Gastrocnemius medialis (tissue), 4 donors: ENCODE measurements at regions not wholly inside any gene's neighbourhood (a gene's known extent, or its start where the extent isn't known, plus 50 kb on each side); places are given as distances from the start of the nearest gene placed in this dataset.
"Not testable (repeated sequence)": the region's sequence is repeated elsewhere in the genome, so short reads cannot be mapped to it uniquely, and the experiment has no call there.

Experiments used
- ATAC-seq, 2 donors: fragments of 150-250 bp; one replicate each; pipeline ENCODE4 v1.9.1; 2016
- DNase-seq, 2 donors: peaks; one replicate each; pipeline ENCODE4 v3.0.0-alpha.2; 2019
- H3K27ac ChIP-seq, 4 donors: fragments of 200-600 bp; sonication (generic); 1 replicate in 1 of 4; 2 replicates in 3 of 4; pipeline ENCODE4 v1.5.1; 2016 to 2018; ENCODE audit warnings: mild to moderate bottlenecking in 2 of 4, moderate library complexity in 1 of 4
- H3K27me3 ChIP-seq, 3 donors: fragments of 200-600 bp; sonication (generic) in 2 of 3; 1 replicate in 1 of 3; 2 replicates in 2 of 3; pipeline versions ENCODE4 v1.5.1 to v1.6.0; 2016 to 2019; ENCODE audit warnings: mild to moderate bottlenecking in 1 of 3, moderate library complexity in 1 of 3
- H3K36me3 ChIP-seq, 2 donors: fragments of 200-600 bp; sonication (generic) in 1 of 2; one replicate each; pipeline ENCODE4 v1.5.1; 2017 to 2018
- H3K4me1 ChIP-seq, 2 donors: fragments of 200-600 bp; sonication (generic) in 1 of 2; one replicate each; pipeline ENCODE4 v1.5.1; 2016 to 2017; ENCODE audit warnings: mild to moderate bottlenecking in 2 of 2
- H3K4me3 ChIP-seq, 4 donors: fragments of 200-600 bp; sonication (generic) in 3 of 4; 1 replicate in 1 of 4; 2 replicates in 3 of 4; pipeline ENCODE4 v1.5.1; 2016 to 2019; ENCODE audit warnings: mild to moderate bottlenecking in 2 of 4
- H3K9me3 ChIP-seq, 3 donors: fragments of 200-600 bp; sonication (generic) in 2 of 3; 1 replicate in 1 of 3; 2 replicates in 2 of 3; pipeline ENCODE4 v1.5.1; 2016 to 2019
- POLR2A ChIP-seq, 2 donors: fragments of 450-650 bp; IDR thresholded peaks; one replicate each; pipeline ENCODE4 v1.6.1; 2017; ENCODE audit warnings: antibody characterized with exemption in 2 of 2, mild to moderate bottlenecking in 2 of 2, moderate library complexity in 2 of 2
- in situ Hi-C, 4 donors: fragments of 200-750 bp; cut with MboI; loops; one replicate each; pipeline versions ENCODE4 v1.15.0 to v1.8.0; 2017; ENCODE audit warnings: low sequenced_read_pairs in 4 of 4
- intact Hi-C: fragments of 100-400 bp; cut with DNase I; formaldehyde crosslinking; loops from one replicate; pipeline ENCODE4 v1.15.1; 2023; ENCODE audit warnings: low total_unique reads
- TF ChIP-seq, protein P1 (sequence below), 5 experiments: fragments of 450-650 bp in 3 of 5; fragments of 200-600 bp in 2 of 5; sonication (generic) in 2 of 5; IDR thresholded peaks in 4 of 5; conservative IDR thresholded peaks in 1 of 5; 1 replicate in 4 of 5; 2 replicates in 1 of 5; pipeline ENCODE4 v1.5.1; 2016 to 2019; ENCODE audit warnings: antibody characterized with exemption in 5 of 5, mild to moderate bottlenecking in 3 of 5, moderate library complexity in 3 of 5

- no peak overlapping the region for H3K27ac ChIP-seq
- no peak for ATAC-seq
- no peaks in the 10 kb centered on the region for H3K4me1 ChIP-seq
- in situ Hi-C loops: no loop called here
- TF ChIP-seq POLR2A (IDR thresholded peaks at IDR 0.05): no peak
- TF ChIP-seq, protein P1, sequence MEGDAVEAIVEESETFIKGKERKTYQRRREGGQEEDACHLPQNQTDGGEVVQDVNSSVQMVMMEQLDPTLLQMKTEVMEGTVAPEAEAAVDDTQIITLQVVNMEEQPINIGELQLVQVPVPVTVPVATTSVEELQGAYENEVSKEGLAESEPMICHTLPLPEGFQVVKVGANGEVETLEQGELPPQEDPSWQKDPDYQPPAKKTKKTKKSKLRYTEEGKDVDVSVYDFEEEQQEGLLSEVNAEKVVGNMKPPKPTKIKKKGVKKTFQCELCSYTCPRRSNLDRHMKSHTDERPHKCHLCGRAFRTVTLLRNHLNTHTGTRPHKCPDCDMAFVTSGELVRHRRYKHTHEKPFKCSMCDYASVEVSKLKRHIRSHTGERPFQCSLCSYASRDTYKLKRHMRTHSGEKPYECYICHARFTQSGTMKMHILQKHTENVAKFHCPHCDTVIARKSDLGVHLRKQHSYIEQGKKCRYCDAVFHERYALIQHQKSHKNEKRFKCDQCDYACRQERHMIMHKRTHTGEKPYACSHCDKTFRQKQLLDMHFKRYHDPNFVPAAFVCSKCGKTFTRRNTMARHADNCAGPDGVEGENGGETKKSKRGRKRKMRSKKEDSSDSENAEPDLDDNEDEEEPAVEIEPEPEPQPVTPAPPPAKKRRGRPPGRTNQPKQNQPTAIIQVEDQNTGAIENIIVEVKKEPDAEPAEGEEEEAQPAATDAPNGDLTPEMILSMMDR (IDR thresholded peaks at IDR 0.05 in 4 of 5, conservative IDR thresholded peaks at IDR 0.05 in 1 of 5): no peak
- H3K4me3 ChIP-seq: no peak overlapping the region
- no peaks in the 10 kb centered on the region for H3K27me3 ChIP-seq
- H3K36me3 ChIP-seq: no peaks in the 10 kb centered on the region
- intact Hi-C loops: no loop called here
- DNase-seq: no peak
- no peaks in the 10 kb centered on the region for H3K9me3 ChIP-seq
Measured at GRCh38 chr6:114649298-114649697, 306.5 kb upstream of the HS3ST5 start.

GRCh38 chr6:114648847-114649246 is 306.0 kb upstream of the HS3ST5 start:
- H3K9me3 ChIP-seq: no peaks in the 10 kb centered on the region
- DNase-seq: no peak
- in situ Hi-C loops (no loop called here), intact Hi-C loops (no loop called here)
- no peaks in the 10 kb centered on the region for H3K4me1 ChIP-seq
- no peaks in the 10 kb centered on the region for H3K27me3 ChIP-seq
- H3K27ac ChIP-seq: no peak overlapping the region
- ATAC-seq: no peak
- TF ChIP-seq, protein P1 (IDR thresholded peaks at IDR 0.05 in 4 of 5, conservative IDR thresholded peaks at IDR 0.05 in 1 of 5): no peak
- TF ChIP-seq POLR2A (IDR thresholded peaks at IDR 0.05): no peak
- H3K36me3 ChIP-seq: no peaks in the 10 kb centered on the region
- H3K4me3 ChIP-seq: no peak overlapping the region

- ATAC-seq: no peak
- no peaks in the 10 kb centered on the region for H3K27me3 ChIP-seq
- in situ Hi-C loops: no loop called here
- no peaks in the 10 kb centered on the region for H3K36me3 ChIP-seq
- intact Hi-C loops: no loop called here
- no peaks in the 10 kb centered on the region for H3K9me3 ChIP-seq
- no peak overlapping the region for H3K27ac ChIP-seq
- no peaks in the 10 kb centered on the region for H3K4me1 ChIP-seq
- TF ChIP-seq, protein P1 (IDR thresholded peaks at IDR 0.05 in 4 of 5, conservative IDR thresholded peaks at IDR 0.05 in 1 of 5): no peak
- TF ChIP-seq POLR2A (IDR thresholded peaks at IDR 0.05): no peak
- DNase-seq: no peak
- H3K4me3 ChIP-seq: no peak overlapping the region
Measured at GRCh38 chr6:114638341-114638740, 295.5 kb upstream of the HS3ST5 start.

DNA sequence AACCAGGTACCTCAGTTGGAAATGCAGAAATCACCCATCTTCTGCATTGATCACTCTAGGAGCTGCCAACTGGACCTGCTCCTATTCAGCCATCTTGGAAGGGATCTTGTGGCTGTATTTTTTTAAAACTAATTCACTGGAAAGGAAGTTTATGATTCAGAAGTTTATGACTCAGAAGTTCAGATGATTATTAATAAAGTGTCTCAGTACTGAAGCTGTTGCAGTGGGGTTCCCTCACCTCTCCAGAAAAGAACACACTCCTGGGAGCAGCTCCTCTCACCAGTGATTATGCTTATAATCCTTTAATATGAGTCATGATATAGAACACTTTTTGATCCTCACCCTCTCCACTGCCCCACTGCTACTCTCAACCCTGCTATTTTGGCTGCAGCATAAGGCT is 291.2 kb upstream of the HS3ST5 start:
- Histone ChIP-seq H3K27ac (no peak overlapping the region), H3K4me1 (no peaks in the 10 kb centered on the region), H3K9me3 (no peaks in the 10 kb centered on the region), H3K36me3 (no peaks in the 10 kb centered on the region), H3K4me3 (no peak overlapping the region), H3K27me3 (no peaks in the 10 kb centered on the region)
- in situ Hi-C loops (no loop called here), intact Hi-C loops (no loop called here)
- DNase-seq (no peak), ATAC-seq (no peak)
- TF ChIP-seq, protein P1 (IDR thresholded peaks at IDR 0.05 in 4 of 5, conservative IDR thresholded peaks at IDR 0.05 in 1 of 5): no peak
- no peak for TF ChIP-seq POLR2A (IDR thresholded peaks at IDR 0.05)

DNA sequence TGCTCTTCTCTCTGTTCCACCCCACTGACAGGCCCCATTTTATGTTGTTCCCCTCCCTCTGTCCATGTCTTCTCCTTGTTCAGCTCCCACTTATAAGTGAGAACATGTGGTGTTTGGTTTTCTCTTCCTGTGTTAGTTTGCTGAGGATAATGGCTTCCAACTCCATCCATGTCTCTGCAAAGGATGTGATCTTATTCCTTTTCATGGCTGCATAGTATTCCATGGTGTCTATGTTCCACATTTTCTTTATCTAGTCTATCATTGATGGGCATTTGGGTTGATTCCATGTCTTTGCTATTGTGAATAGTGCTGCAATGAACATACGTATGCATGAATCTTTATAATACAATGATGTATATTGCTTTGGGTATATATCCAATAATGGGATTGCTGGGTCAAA is 283.4 kb upstream of the HS3ST5 start:
- DNase-seq, H3K4me1 ChIP-seq, ATAC-seq, intact Hi-C loops, H3K27ac ChIP-seq, H3K4me3 ChIP-seq, H3K36me3 ChIP-seq, H3K27me3 ChIP-seq, in situ Hi-C loops, H3K9me3 ChIP-seq: not testable (repeated sequence)
